Smooth muscle cell (in vitro differentiated cells): ENCODE measurements at regions not wholly inside any gene's neighbourhood (a gene's known extent, or its start where the extent isn't known, plus 50 kb on each side); places are given as distances from the start of the nearest gene placed in this dataset.

Experiments
- DNase-seq: peaks from one replicate; lab custom pipeline; 2025; ENCODE audit not compliant: unreplicated experiment; lab: John Stamatoyannopoulos, UW
- H2AFZ ChIP-seq: fragments of 200-600 bp; sonication (generic); 2 replicates; pipeline ENCODE4 v1.6.0; 2016; ENCODE audit warnings: antibody characterized with exemption, low read depth, mild to moderate bottlenecking
- H3F3A ChIP-seq: fragments of 200-600 bp; sonication (generic); 2 replicates; pipeline ENCODE4 v1.6.0; 2017; ENCODE audit warnings: antibody characterized with exemption, low read depth
- H3K27ac ChIP-seq: fragments of 200-600 bp; sonication (generic); 2 replicates; pipeline ENCODE4 v1.5.1; 2016; ENCODE audit warnings: low read depth, mild to moderate bottlenecking
- H3K27me3 ChIP-seq: fragments of 200-600 bp; sonication (generic); 2 replicates; pipeline ENCODE4 v1.6.1; 2016; ENCODE audit warnings: low read depth, mild to moderate bottlenecking
- H3K36me3 ChIP-seq: fragments of 200-600 bp; sonication (generic); 2 replicates; pipeline ENCODE4 v1.5.1; 2016; ENCODE audit warnings: low read depth
- H3K4me1 ChIP-seq: fragments of 200-600 bp; sonication (generic); 2 replicates; pipeline ENCODE4 v1.5.1; 2016; ENCODE audit warnings: low read depth
- H3K4me2 ChIP-seq: fragments of 200-600 bp; sonication (generic); 2 replicates; pipeline ENCODE4 v1.6.0; 2016; ENCODE audit warnings: mild to moderate bottlenecking
- H3K4me3 ChIP-seq: fragments of 200-600 bp; sonication (generic); 2 replicates; pipeline ENCODE4 v1.5.1; 2016; ENCODE audit warnings: mild to moderate bottlenecking
- H3K79me2 ChIP-seq: fragments of 200-600 bp; sonication (generic); 2 replicates; pipeline ENCODE4 v1.6.0; 2016; ENCODE audit warnings: low read depth, mild to moderate bottlenecking
- H3K9ac ChIP-seq: fragments of 200-600 bp; sonication (generic); 2 replicates; pipeline ENCODE4 v1.6.0; 2016; ENCODE audit warnings: low read depth
- H3K9me3 ChIP-seq: fragments of 200-600 bp; sonication (generic); replicated peaks from 2 replicates; pipeline ENCODE4 v1.5.1; 2016; ENCODE audit warnings: low read depth
- H4K20me1 ChIP-seq: fragments of 200-600 bp; sonication (generic); 2 replicates; pipeline ENCODE4 v1.6.0; 2016; ENCODE audit warnings: low read depth
- WGBS: methylation state at CpG from one replicate; pipeline ENCODE4 v1.1.7; 2016; ENCODE audit warnings: low lambda C conversion rate; 5-methylcytosine and 5-hydroxymethylcytosine counted together
- TF ChIP-seq, protein P1 (sequence below): fragments of 200-600 bp; sonication (generic); IDR thresholded peaks from 2 replicates; pipeline ENCODE4 v1.5.1; 2017; ENCODE audit warnings: borderline replicate concordance, mild to moderate bottlenecking, antibody characterized with exemption; ENCODE audit not compliant: insufficient read depth, poor library complexity, severe bottlenecking

DNA sequence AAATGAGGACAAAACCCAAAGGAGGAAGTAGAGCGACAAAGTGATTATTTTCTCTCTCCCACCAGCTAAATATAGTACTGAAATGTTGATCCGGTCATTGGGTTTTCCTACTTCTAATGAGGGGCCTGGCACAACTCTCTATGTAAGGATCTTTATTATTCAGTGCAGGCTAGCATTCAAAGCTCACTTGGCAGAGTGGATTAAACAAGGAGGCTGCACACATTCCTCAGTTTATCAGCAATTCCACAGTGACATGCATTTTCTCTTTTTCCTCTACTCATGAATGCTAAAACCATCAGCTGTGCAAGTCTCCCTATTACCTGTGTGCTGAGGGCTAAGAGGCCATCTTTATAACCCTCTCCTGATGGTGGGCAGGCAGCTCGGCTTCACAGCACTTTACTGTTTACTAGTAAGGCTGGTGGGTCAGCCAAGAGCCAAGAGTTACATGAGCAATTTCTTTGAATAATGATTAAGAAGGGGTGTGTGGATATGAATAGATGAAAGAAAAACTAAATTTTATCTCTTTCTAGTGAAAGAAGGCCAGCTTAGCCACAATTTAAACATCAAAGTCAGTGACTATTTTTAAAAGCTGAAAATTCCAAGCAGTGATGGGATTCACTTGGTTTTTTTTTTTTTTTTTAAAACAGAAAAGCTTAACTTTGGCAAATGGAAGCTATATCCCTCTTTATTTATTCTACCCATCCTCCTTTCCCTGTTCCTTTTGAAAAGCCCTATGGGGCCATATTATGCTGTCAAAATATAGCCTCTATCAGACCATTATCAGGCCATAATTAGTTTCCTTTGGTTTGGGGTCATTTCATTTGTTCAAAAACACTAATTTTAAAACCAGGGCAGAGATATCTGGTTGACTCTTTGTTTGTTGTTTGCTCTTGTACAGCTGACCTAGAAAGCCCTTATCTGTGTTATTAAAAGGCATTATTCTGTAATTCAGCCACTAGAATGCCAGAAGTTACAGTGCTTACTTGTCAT is 111.0 kb downstream of the RBM43 start:
- TF ChIP-seq, protein P1, sequence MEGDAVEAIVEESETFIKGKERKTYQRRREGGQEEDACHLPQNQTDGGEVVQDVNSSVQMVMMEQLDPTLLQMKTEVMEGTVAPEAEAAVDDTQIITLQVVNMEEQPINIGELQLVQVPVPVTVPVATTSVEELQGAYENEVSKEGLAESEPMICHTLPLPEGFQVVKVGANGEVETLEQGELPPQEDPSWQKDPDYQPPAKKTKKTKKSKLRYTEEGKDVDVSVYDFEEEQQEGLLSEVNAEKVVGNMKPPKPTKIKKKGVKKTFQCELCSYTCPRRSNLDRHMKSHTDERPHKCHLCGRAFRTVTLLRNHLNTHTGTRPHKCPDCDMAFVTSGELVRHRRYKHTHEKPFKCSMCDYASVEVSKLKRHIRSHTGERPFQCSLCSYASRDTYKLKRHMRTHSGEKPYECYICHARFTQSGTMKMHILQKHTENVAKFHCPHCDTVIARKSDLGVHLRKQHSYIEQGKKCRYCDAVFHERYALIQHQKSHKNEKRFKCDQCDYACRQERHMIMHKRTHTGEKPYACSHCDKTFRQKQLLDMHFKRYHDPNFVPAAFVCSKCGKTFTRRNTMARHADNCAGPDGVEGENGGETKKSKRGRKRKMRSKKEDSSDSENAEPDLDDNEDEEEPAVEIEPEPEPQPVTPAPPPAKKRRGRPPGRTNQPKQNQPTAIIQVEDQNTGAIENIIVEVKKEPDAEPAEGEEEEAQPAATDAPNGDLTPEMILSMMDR = no peak
- DNase-seq = no peak
- no peaks in the 10 kb centered on the region for H3K27me3 ChIP-seq
- 39% methylated on average over 3 of the region's 3 CpGs for WGBS
- peak overlapping the region; percentile 41 for H2AFZ ChIP-seq
- no peaks in the 10 kb centered on the region for H4K20me1 ChIP-seq
- H3K36me3 ChIP-seq = no peaks in the 10 kb centered on the region
- H3F3A ChIP-seq = no peaks in the 10 kb centered on the region
- no peaks in the 10 kb centered on the region for H3K9me3 ChIP-seq
- no peaks in the 10 kb centered on the region for H3K79me2 ChIP-seq
- peaks cover 9% of the 10 kb centered on the region for H3K4me1 ChIP-seq
- H3K4me3 ChIP-seq = no peak overlapping the region
- peak overlapping the region; percentile 2 for H3K4me2 ChIP-seq
- peak overlapping the region; percentile 12 for H3K27ac ChIP-seq
- no peak overlapping the region for H3K9ac ChIP-seq

DNA sequence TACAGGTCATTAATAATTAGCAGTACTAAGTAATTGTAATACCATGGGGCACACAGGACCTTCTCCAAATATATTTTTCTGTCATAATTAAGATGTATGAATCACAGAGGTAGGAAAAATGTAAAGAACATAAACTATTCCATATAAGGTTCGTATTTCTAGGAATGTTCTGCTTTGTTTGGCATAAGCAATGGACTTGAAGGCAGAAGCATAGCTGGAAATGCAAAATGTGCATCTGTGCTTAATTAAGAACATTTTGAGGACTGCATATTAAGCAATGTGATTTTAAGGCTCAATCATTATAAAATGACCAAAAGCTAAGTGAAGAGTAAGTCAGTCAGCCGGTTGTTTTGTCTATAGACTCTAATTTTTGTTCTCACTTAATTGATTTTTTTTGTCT is 123.2 kb downstream of the RBM43 start:
- H2AFZ ChIP-seq = no peak overlapping the region
- H3K27me3 ChIP-seq = no peaks in the 10 kb centered on the region
- WGBS = 97% methylated on average over 2 of the region's 2 CpGs
- H3F3A ChIP-seq = no peaks in the 10 kb centered on the region
- H3K36me3 ChIP-seq = no peaks in the 10 kb centered on the region
- H3K4me2 ChIP-seq = no peak overlapping the region
- no peaks in the 10 kb centered on the region for H3K9me3 ChIP-seq
- no peak overlapping the region for H3K4me3 ChIP-seq
- DNase-seq = no peak
- no peak overlapping the region for H3K27ac ChIP-seq
- no peaks in the 10 kb centered on the region for H4K20me1 ChIP-seq
- H3K9ac ChIP-seq = no peak overlapping the region
- H3K4me1 ChIP-seq = no peaks in the 10 kb centered on the region
- TF ChIP-seq, protein P1 = no peak
- no peaks in the 10 kb centered on the region for H3K79me2 ChIP-seq

DNA sequence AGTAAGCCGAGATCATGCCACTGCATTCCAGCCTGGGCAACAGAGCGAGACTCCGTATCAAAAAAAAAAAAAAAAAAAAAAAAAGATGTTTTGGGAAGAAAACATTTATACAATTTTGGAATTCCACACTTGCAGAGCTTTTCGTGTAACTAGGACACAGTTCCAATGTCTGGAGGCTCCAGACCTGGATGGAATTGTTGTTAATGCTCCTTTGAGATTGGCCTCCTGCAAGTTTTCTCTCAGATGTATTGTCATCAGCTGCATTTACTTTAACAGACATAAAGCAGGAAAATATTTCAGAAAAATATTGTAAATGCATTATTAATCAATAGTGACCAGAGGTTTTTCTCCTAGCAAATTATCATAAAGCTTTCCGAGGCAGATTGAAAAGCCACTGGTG is 124.1 kb downstream of the RBM43 start:
- Histone ChIP-seq H3K27ac (no peak overlapping the region), H3K9me3 (no peaks in the 10 kb centered on the region), H3K36me3 (no peaks in the 10 kb centered on the region), H3F3A (no peaks in the 10 kb centered on the region), H2AFZ (no peak overlapping the region), H3K79me2 (no peaks in the 10 kb centered on the region), H3K27me3 (no peaks in the 10 kb centered on the region), H3K9ac (no peak overlapping the region), H3K4me1 (no peaks in the 10 kb centered on the region), H4K20me1 (no peaks in the 10 kb centered on the region), H3K4me2 (no peak overlapping the region), H3K4me3 (no peak overlapping the region)
- WGBS = 80% methylated on average over 5 of the region's 5 CpGs
- no peak for DNase-seq
- TF ChIP-seq, protein P1 = no peak
